HFFc6 (cell line): ENCODE measurements at regions not wholly inside any gene's neighbourhood (a gene's known extent, or its start where the extent isn't known, plus 50 kb on each side); places are given as distances from the start of the nearest gene placed in this dataset.
"Not testable (repeated sequence)": the region's sequence is repeated elsewhere in the genome, so short reads cannot be mapped to it uniquely, and the experiment has no call there.

Experiments used
- DNase-seq: peaks from one replicate; pipeline ENCODE4 v3.0.0-alpha.2; 2018
- H3K27ac Mint-ChIP-seq: 2 replicates; pipeline ENCODE4 v1.8.0; 2020; ENCODE audit warnings: mild to moderate bottlenecking, mixed read lengths
- H3K27me3 Mint-ChIP-seq: 2 replicates; pipeline ENCODE4 v1.8.0; 2021; ENCODE audit warnings: mild to moderate bottlenecking, moderate library complexity, mixed read lengths; ENCODE audit not compliant: insufficient read depth
- H3K36me3 Mint-ChIP-seq: 2 replicates; pipeline ENCODE4 v1.8.0; 2021; ENCODE audit warnings: low read depth, mixed read lengths
- H3K4me1 Mint-ChIP-seq: 2 replicates; pipeline ENCODE4 v1.8.0; 2020; ENCODE audit warnings: low read depth, mixed read lengths
- H3K4me3 Mint-ChIP-seq: 2 replicates; pipeline ENCODE4 v1.8.0; 2020; ENCODE audit warnings: mild to moderate bottlenecking, moderate library complexity, mixed read lengths
- H3K9me3 Mint-ChIP-seq: 2 replicates; pipeline ENCODE4 v1.8.0; 2020; ENCODE audit warnings: mild to moderate bottlenecking, mixed read lengths
- CTCF ChIP-seq: fragments of 200-600 bp; sonication (generic); IDR thresholded peaks from 2 replicates; pipeline ENCODE4 v1.5.0; 2021; ENCODE audit warnings: antibody characterized with exemption, mild to moderate bottlenecking

- DNase-seq = no peak
- TF ChIP-seq CTCF = no peak
- H3K4me1 Mint-ChIP-seq = no peaks in the 10 kb centered on the region
- no peaks in the 10 kb centered on the region for H3K27me3 Mint-ChIP-seq
- H3K27ac Mint-ChIP-seq = no peak overlapping the region
- no peak overlapping the region for H3K4me3 Mint-ChIP-seq
- peaks cover 5% of the 10 kb centered on the region for H3K9me3 Mint-ChIP-seq
- no peaks in the 10 kb centered on the region for H3K36me3 Mint-ChIP-seq
Observed at GRCh38 chr5:66378407-66378806, 217.8 kb upstream of the MAST4 start.

- no peaks in the 10 kb centered on the region for H3K27me3 Mint-ChIP-seq
- H3K4me3 Mint-ChIP-seq = no peak overlapping the region
- peaks cover 5% of the 10 kb centered on the region for H3K9me3 Mint-ChIP-seq
- no peaks in the 10 kb centered on the region for H3K4me1 Mint-ChIP-seq
- H3K27ac Mint-ChIP-seq = no peak overlapping the region
- H3K36me3 Mint-ChIP-seq = no peaks in the 10 kb centered on the region
- no peak for DNase-seq
- no peak for TF ChIP-seq CTCF
Observed at GRCh38 chr5:66382152-66382551, 214.0 kb upstream of the MAST4 start.

- H3K27ac Mint-ChIP-seq, H3K27me3 Mint-ChIP-seq, H3K4me1 Mint-ChIP-seq, H3K4me3 Mint-ChIP-seq, DNase-seq, H3K36me3 Mint-ChIP-seq: not testable (repeated sequence)
- peaks cover 12% of the 10 kb centered on the region for H3K9me3 Mint-ChIP-seq
Observed at GRCh38 chr5:66405145-66405544, 191.0 kb upstream of the MAST4 start.

GRCh38 chr5:66406761-66407336 lies 189.3 kb upstream of the MAST4 start:
- TF ChIP-seq CTCF = no peak
- peaks cover 13% of the 10 kb centered on the region for H3K9me3 Mint-ChIP-seq
- peaks cover 5% of the 10 kb centered on the region; the same call in 1 of the 2 replicates for H3K27me3 Mint-ChIP-seq
- H3K36me3 Mint-ChIP-seq = no peaks in the 10 kb centered on the region
- no peak for DNase-seq
- H3K4me1 Mint-ChIP-seq = no peaks in the 10 kb centered on the region
- no peak overlapping the region for H3K27ac Mint-ChIP-seq
- H3K4me3 Mint-ChIP-seq = no peak overlapping the region

GRCh38 chr5:66407765-66408164 lies 188.4 kb upstream of the MAST4 start:
- DNase-seq = no peak
- H3K27me3 Mint-ChIP-seq = peaks cover 4% of the 10 kb centered on the region; the same call in 1 of the 2 replicates
- no peaks in the 10 kb centered on the region for H3K36me3 Mint-ChIP-seq
- H3K4me3 Mint-ChIP-seq = no peak overlapping the region
- TF ChIP-seq CTCF = no peak
- no peak overlapping the region for H3K27ac Mint-ChIP-seq
- peaks cover 17% of the 10 kb centered on the region for H3K9me3 Mint-ChIP-seq
- H3K4me1 Mint-ChIP-seq = no peaks in the 10 kb centered on the region

GRCh38 chr5:66408576-66408975 lies 187.6 kb upstream of the MAST4 start:
- Mint-ChIP-seq H3K4me1 (no peaks in the 10 kb centered on the region), H3K27ac (no peak overlapping the region), H3K27me3 (peaks cover 2% of the 10 kb centered on the region; the same call in 1 of the 2 replicates), H3K4me3 (no peak overlapping the region), H3K9me3 (peaks cover 17% of the 10 kb centered on the region), H3K36me3 (no peaks in the 10 kb centered on the region)
- TF ChIP-seq CTCF = no peak
- DNase-seq = no peak
